ENCODE measurements at regions not wholly inside any gene's neighbourhood (a gene's known extent, or its start where the extent isn't known, plus 50 kb on each side); places are given as distances from the start of the nearest gene placed in this dataset.
A peak's percentile ranks its signal among the peaks of the same experiment; 100 is the strongest.
"Not testable (repeated sequence)": the region's sequence is repeated elsewhere in the genome, so short reads cannot be mapped to it uniquely, and the experiment has no call there.

DNA sequence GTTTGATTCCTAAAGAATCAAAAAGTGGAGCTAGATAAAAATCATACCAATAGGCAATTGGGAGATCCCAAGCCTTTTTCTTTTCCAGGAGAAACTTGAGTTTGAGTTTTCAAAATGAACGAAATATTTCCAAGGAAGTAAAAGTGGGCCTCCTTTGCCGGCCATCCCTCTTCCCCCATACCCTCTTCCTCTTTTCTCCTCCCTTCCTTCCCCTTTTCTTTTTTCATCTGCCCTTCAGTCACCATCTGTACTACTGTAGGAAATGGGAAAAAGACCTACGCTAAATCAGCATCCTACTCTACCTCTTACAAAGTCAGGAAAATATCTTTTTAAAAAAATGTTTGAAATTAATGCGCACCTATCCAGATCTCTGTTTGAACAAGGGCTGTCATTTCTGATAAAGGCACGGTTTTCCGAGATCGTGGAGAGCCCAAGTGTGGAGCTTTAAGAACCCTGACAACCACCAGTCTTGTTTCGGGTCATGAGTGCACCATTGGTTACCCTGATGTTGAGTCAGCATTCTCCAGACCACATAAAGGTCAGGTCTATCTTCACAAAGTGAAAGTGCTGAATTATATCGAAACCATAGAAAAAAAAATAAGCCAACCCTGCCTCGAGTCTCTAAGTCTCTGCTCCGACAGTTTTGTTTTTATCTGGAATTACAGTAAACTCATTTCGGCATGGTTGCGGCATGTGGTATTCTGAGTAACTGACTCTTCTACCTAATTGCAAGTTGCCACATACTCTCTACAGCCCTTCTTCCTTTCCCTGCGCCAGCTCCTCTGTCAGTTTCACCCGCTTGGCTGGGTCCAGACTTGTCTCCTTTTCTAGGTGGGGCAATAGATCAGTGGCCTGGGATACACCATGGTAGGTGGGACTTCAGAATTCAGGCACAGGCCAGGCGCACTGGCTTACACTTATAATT is 140.2 kb upstream of the KLF3 start:
- DNase-seq, result no peak

- no peak for DNase-seq
These were observed 137.6 kb upstream of the KLF3 start for GRCh38 chr4:38526412-38526811.

DNA sequence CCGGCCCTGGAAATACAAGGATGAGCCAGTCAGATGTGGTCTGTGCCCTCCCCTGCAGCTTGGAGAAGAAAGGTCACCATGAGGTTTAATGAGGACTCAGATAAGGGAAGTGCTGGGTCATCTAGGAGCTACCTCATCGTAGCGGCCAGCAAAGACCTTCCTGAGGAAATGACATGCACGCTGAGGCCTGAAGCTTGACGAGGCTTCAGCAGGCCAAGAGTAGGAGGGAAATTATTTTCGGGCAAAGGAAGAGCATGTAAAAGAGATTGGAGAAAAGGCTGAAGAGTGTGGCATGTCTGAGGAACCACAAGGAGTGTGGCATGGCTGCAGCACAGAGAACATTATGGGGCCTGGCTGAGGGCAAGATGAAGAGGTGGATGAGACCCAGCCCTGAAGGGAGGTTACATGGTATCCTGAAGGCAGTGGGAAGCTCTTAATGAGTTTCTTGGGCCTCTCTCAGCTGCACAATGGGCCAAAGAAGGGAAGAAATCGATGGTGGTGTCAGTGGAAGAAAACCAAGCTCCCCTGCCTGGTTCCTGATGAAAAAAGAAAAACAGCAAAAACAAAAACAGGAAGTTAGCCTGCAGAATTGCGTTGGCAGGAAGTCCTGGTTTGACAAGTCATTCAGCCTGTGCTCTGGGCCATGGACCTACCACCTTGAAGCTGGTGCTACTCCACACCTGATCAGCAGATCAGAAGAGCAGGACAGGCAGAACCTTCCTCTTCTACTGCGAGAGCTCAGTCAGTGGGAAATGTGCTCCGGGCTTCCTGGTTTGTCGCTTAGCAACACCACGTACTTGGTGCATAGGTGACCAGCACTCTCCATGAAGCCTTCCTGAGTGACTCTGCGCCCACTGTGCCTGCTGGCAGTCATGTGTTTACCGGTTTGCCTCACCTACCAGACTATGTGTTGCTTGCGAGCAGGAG is 134.5 kb upstream of the KLF3 start:
- DNase-seq, result no peak

GRCh38 chr4:38530486-38530885 is 133.5 kb upstream of the KLF3 start:
- no peak for DNase-seq

- peak; percentile 87 for DNase-seq
These were observed 132.8 kb upstream of the KLF3 start for GRCh38 chr4:38531141-38531727.

DNA sequence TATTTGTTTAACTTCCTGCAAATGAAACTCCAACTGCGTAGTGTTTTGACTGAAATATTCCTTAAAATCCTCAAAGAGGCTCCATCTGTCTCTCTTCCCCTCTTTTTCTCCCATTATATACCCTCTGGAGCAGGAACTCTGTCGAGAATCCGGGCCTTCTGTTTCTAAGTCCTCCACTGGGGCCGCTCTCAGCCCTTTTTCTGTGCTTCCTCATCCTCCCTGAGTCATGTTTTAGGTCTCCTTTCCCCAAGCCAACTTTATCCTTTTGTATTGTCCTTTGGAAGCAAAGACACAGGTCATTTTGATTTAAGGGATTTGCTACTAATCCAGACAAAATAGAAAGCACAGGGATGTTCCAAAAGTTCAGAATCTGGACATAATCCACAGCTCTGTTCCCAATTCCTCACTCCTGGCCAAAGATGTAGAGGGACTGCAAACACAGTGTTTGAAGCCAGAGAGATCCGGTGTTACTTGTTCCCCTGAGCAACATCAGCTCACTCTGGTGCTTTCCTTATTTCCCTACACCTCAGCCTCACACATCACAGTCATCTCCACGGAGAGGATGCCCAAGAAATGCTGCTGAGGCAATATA is 131.0 kb upstream of the KLF3 start:
- peak; percentile 73 for DNase-seq

- no peak for DNase-seq
These were observed 129.5 kb upstream of the KLF3 start for GRCh38 chr4:38534344-38535045.

GRCh38 chr4:38535071-38535470 is 128.9 kb upstream of the KLF3 start:
- DNase-seq, result not testable (repeated sequence)

DNA sequence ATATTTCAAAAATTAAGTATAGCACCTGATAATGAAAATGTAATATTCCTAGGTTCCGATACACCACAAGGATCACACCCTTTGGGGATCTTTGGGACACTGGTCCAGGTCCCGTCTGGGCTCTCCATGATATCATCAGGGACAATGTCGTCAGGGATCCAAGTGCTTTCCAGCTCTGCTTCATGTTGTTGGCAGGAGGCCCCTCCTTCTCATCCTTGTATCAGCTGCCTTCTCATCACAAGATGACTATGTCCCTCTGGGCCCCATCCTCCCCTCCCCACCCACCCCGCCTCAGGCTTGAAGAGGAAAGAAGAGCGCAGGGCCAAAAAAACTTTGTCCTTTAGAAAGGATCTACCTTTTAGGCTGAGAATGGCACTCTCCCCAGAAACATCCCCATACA is 128.3 kb upstream of the KLF3 start:
- no peak for DNase-seq

DNA sequence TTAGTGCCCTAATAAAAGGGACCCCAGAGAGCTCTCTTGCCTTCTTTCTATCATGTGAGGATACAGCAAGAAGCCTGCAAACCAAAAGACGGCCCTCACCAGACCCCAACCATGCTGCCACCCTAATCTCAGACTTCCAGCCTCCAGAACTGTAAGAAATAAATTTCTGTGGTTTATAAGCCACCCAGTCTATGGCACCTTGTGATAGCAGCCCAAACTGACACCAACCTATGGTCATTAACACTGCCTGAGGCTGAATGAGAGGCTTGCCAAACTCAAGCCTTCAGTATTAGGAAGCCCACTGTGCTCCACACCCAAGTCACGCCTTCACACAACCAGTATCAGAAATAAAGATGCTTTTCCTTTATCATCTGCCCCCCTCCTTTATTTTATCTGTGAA is 127.3 kb upstream of the KLF3 start:
- DNase-seq, result no peak

GRCh38 chr4:38537666-38538065 is 126.3 kb upstream of the KLF3 start:
- DNase-seq, result no peak

DNA sequence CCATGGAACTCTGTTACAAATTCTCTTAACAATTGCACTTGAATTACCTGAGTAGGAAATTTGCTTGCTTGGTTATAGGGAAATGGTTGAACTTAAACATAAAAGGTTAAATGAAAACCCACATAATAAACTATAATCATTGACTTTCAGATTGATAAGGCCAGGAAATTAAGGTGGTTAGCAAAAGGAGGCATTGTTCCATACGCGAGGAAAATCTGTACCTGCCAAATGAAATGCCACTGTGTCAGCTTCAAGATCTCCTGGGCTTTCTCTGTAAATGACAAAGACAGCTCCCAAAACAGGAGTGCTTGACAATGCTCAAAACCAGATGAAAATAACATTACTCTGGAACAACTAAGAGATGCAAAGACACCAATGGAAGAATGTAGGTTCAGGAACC is 125.5 kb upstream of the KLF3 start:
- no peak for DNase-seq

DNA sequence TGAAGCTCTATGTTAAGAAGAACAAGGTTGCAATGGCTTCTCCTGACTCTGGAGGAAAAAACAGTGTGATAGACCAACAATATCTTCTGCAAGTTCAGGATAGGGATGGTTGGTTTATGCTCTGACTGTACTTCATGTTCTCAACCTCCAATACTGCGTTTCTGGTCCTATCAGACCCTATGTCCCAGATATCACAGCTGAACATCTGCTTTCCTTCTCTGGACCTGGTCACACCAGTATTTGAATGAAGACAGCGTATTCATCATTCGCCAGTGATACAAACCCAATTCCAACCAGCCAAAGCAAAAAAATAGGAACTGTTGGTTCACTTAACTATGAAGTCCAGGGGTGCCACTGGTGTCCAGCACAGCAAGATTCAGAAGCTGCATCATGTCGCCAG is 124.5 kb upstream of the KLF3 start:
- no peak for DNase-seq

GRCh38 chr4:38547052-38547451 is 116.9 kb upstream of the KLF3 start:
- no peak for DNase-seq

- DNase-seq, result no peak
These were observed 115.7 kb upstream of the KLF3 start for GRCh38 chr4:38548256-38548655.

DNA sequence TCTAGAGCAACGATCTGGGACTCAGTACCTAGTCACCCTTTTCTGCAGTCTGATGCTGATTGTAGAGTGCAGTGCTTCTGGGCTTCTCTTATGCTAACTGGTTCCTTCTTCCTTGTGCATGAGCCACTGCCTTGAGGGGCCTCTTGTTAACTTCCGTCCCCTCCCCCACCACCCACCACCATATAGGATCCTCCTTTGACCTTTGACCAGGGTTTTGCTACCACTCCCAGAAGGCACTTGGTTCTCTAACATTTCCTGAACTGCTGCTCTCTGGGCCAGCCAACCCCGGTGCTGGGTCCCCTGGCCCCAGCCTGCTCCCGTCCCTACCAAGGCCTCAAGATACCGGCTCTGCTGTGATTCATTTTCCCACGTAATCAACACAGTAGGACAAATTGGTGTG is 104.6 kb upstream of the KLF3 start:
- DNase-seq, result no peak

DNA sequence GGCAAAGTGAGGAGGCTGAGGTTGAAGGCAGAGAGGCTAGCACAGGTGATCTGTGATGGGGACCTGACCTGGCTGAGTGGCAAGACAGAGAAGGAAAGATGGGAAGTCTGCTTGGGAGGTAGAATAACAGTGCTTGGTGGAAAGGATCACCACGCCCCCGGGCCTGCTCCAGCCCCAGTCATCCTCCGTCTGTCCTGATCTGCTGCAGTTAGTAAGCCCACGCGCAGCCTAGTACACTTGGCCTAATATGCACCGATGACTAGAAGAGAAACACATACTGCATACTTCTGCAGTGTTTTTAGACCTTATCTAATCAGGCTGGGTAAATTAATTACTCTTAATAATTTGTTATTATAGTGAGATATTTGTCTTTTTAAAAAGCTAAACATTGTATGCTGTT is 103.7 kb upstream of the KLF3 start:
- no peak for DNase-seq

- no peak for DNase-seq
These were observed 103.0 kb upstream of the KLF3 start for GRCh38 chr4:38560768-38561558.

DNA sequence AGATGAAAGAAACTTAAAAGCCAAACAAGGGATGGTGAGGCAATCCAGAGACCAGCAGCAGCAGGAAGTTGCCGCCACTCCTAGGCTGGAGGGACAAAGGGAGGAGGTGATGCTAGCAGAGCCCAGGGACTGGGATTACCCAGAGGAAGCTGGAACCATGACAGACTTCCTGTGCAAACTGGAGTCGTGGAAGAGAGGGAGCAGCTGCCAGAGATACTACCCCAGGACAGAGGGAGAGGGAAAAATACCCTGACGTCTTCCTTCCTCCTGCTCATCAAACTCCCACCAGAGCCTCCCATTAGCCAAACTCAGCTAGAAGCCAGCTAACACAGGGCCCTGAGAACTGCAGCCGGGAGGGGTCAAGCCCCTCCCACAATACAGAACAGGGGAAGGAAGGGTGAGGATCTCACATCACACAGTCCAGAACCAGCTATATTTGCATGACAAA is 101.2 kb upstream of the KLF3 start:
- peak; percentile 62 for DNase-seq

- DNase-seq, result no peak
These were observed 100.1 kb upstream of the KLF3 start for GRCh38 chr4:38563707-38564495.

Measured in hindlimb muscle (tissue), 1 donor.